Ovary (tissue), 7 donors: ENCODE measurements at regions not wholly inside any gene's neighbourhood (a gene's known extent, or its start where the extent isn't known, plus 50 kb on each side); places are given as distances from the start of the nearest gene placed in this dataset.

Experiments
- DNase-seq, 5 donors: peaks; one replicate each; pipeline ENCODE4 v3.0.0-alpha.2; 2019 to 2020
- H3K27ac ChIP-seq, 2 donors: fragments of 200-600 bp; one replicate each; pipeline versions ENCODE4 v1.5.1 to v1.8.0; 2019 to 2022
- H3K27me3 ChIP-seq: fragments of 200-600 bp; one replicate; pipeline ENCODE4 v1.8.0; 2022
- H3K36me3 ChIP-seq: fragments of 200-600 bp; sonication (generic); one replicate; pipeline ENCODE4 v1.5.1; 2019
- H3K4me1 ChIP-seq: one replicate; pipeline ENCODE4 v1.8.1; 2013; ENCODE audit warnings: mild to moderate bottlenecking, moderate library complexity; ENCODE audit not compliant: insufficient read depth
- H3K4me3 ChIP-seq: fragments of 200-600 bp; sonication (generic); one replicate; pipeline ENCODE4 v1.5.1; 2017
- H3K9me3 ChIP-seq, 2 donors: fragments of 200-600 bp in 1 of 2; sonication (generic) in 1 of 2; one replicate each; pipeline versions ENCODE4 v1.5.1 to v1.8.1; 2013 to 2019; ENCODE audit warnings: mild to moderate bottlenecking in 1 of 2, moderate library complexity in 1 of 2
- CTCF ChIP-seq, 3 donors: fragments of 450-650 bp in 2 of 3; fragments of 200-600 bp in 1 of 3; IDR thresholded peaks; one replicate each; pipeline versions ENCODE4 v1.5.1 to v1.8.0; 2016 to 2022; ENCODE audit warnings: antibody characterized with exemption in 3 of 3, mild to moderate bottlenecking in 1 of 3
- EP300 ChIP-seq: sonication (generic); formaldehyde crosslinking; IDR thresholded peaks from one replicate; pipeline ENCODE4 v1.6.1; 2017; ENCODE audit warnings: antibody characterized with exemption
- POLR2A ChIP-seq: fragments of 450-650 bp; IDR thresholded peaks from one replicate; pipeline ENCODE4 v1.6.1; 2017; ENCODE audit warnings: antibody characterized with exemption, mild to moderate bottlenecking, moderate library complexity
- WGBS, 3 donors: extraction: QIAGEN DNeasy Blood & Tissue Kit in 1 of 3; methylation state at CpG; one replicate each; pipeline versions ENCODE4 v1.1.5 to v1.1.7; 2013 to 2017; 5-methylcytosine and 5-hydroxymethylcytosine counted together
- intact Hi-C, 4 donors: fragments of 100-400 bp; cut with DNase I; formaldehyde crosslinking; loops; one replicate each; pipeline versions ENCODE4 v1.11.0 to v1.15.1; 2022 to 2023
- donor health status: DM: no; HTN: no; CAD: no; lungs with moderate emphysema.
- donor health status: DM: no; HTN: no; CAD: no.
- donor health status: Bipolar disorder and iron deficiency.
- donor health status: DM: no; HTN: no; CAD: no.
- donor health status: DM: yes; HTN: yes; CAD: no.

- TF ChIP-seq CTCF (IDR thresholded peaks at IDR 0.05) = no peak
- H3K27ac ChIP-seq = no peak overlapping the region
- H3K36me3 ChIP-seq = no peaks in the 10 kb centered on the region
- no peaks in the 10 kb centered on the region for H3K4me1 ChIP-seq
- H3K4me3 ChIP-seq = no peak overlapping the region
- H3K9me3 ChIP-seq = no peaks in the 10 kb centered on the region
- H3K27me3 ChIP-seq = no peaks in the 10 kb centered on the region
- intact Hi-C loops = no loop called here
- 43 to 73% (median 61%) methylated on average over 1 of the region's 1 CpG for WGBS, 3 donors
- no peak for DNase-seq
Observed at GRCh38 chr6:40706178-40706577, 119.0 kb upstream of the LRFN2 start.

- Histone ChIP-seq H3K27ac (no peak overlapping the region), H3K27me3 (no peaks in the 10 kb centered on the region), H3K4me3 (no peak overlapping the region), H3K36me3 (no peaks in the 10 kb centered on the region), H3K4me1 (no peaks in the 10 kb centered on the region), H3K9me3 (no peaks in the 10 kb centered on the region)
- DNase-seq = no peak
- intact Hi-C loops = no loop called here
- 79 to 87% (median 82%) methylated on average over 4 of the region's 4 CpGs for WGBS, 3 donors
- no peak for TF ChIP-seq EP300
- no peak for TF ChIP-seq POLR2A
- no peak for TF ChIP-seq CTCF (IDR thresholded peaks at IDR 0.05)
Observed at GRCh38 chr6:40705354-40705753, 118.2 kb upstream of the LRFN2 start.

GRCh38 chr6:40701352-40702007, 114.3 kb upstream of the LRFN2 start:
- no peak overlapping the region for H3K4me3 ChIP-seq
- H3K36me3 ChIP-seq = no peaks in the 10 kb centered on the region
- intact Hi-C loops = no loop called here
- TF ChIP-seq EP300 = no peak
- no peak for TF ChIP-seq CTCF (IDR thresholded peaks at IDR 0.05)
- no peak for TF ChIP-seq POLR2A
- no peak overlapping the region for H3K27ac ChIP-seq
- H3K4me1 ChIP-seq = no peaks in the 10 kb centered on the region
- no peak for DNase-seq
- 65 to 67% (median 66%) methylated on average over 3 of the region's 3 CpGs for WGBS, 3 donors
- H3K27me3 ChIP-seq = no peaks in the 10 kb centered on the region
- no peaks in the 10 kb centered on the region for H3K9me3 ChIP-seq

- intact Hi-C loops = no loop called here
- no peaks in the 10 kb centered on the region for H3K4me1 ChIP-seq
- no peaks in the 10 kb centered on the region for H3K9me3 ChIP-seq
- no peak for DNase-seq
- TF ChIP-seq POLR2A (no peak), CTCF (IDR thresholded peaks at IDR 0.05) (no peak), EP300 (no peak)
- no peak overlapping the region for H3K4me3 ChIP-seq
- H3K27ac ChIP-seq = no peak overlapping the region
- no peaks in the 10 kb centered on the region for H3K27me3 ChIP-seq
- H3K36me3 ChIP-seq = no peaks in the 10 kb centered on the region
- 40 to 45% (median 44%) methylated on average over 4 of the region's 4 CpGs for WGBS, 3 donors
Observed at GRCh38 chr6:40700006-40700580, 112.9 kb upstream of the LRFN2 start.
